Upper lobe of left lung (tissue), 6 donors: ENCODE measurements at regions not wholly inside any gene's neighbourhood (a gene's known extent, or its start where the extent isn't known, plus 50 kb on each side); places are given as distances from the start of the nearest gene placed in this dataset.

Source experiments
- ATAC-seq, 2 donors: fragments of 200-7000 bp; cut with Tn5 transposase; one replicate each; pipeline ENCODE4 v1.9.1; 2022; ENCODE audit warnings: mild to moderate bottlenecking in 2 of 2, moderate library complexity in 2 of 2; ENCODE audit not compliant: low FRiP score in 2 of 2
- DNase-seq, 2 donors: peaks; one replicate each; pipeline ENCODE4 v3.0.0-alpha.2; 2019 to 2020
- H3K27ac ChIP-seq, 4 donors: fragments of 200-600 bp; sonication (generic); one replicate each; pipeline ENCODE4 v1.5.1; 2016 to 2019
- H3K27me3 ChIP-seq, 4 donors: fragments of 200-600 bp; sonication (generic); one replicate each; pipeline ENCODE4 v1.5.1; 2017 to 2019
- H3K36me3 ChIP-seq, 4 donors: fragments of 200-600 bp; sonication (generic); one replicate each; pipeline ENCODE4 v1.5.1; 2016 to 2019
- H3K4me1 ChIP-seq, 4 donors: fragments of 200-600 bp; sonication (generic); one replicate each; pipeline ENCODE4 v1.5.1; 2018 to 2019
- H3K4me3 ChIP-seq, 4 donors: fragments of 200-600 bp; sonication (generic); one replicate each; pipeline ENCODE4 v1.5.1; 2017 to 2019; ENCODE audit warnings: mild to moderate bottlenecking in 2 of 4, moderate library complexity in 1 of 4
- H3K9me3 ChIP-seq, 4 donors: fragments of 200-600 bp; sonication (generic); one replicate each; pipeline ENCODE4 v1.5.1; 2018 to 2019
- EP300 ChIP-seq, 4 donors: sonication (generic); formaldehyde crosslinking; IDR thresholded peaks; one replicate each; pipeline ENCODE4 v1.5.1; 2017; ENCODE audit warnings: antibody characterized with exemption in 4 of 4, control low read depth in 2 of 4
- POLR2A ChIP-seq, 4 donors: fragments of 450-650 bp; IDR thresholded peaks; one replicate each; pipeline ENCODE4 v1.5.1; 2016 to 2017; ENCODE audit warnings: antibody characterized with exemption in 4 of 4, mild to moderate bottlenecking in 2 of 4
- POLR2AphosphoS5 ChIP-seq, 2 donors: sonication (generic); formaldehyde crosslinking; IDR thresholded peaks; one replicate each; pipeline ENCODE4 v1.5.1; 2017; ENCODE audit warnings: antibody characterized with exemption in 2 of 2
- WGBS, 2 donors: methylation state at CpG; one replicate each; pipeline ENCODE4 v1.1.5; 2017 to 2018; 5-methylcytosine and 5-hydroxymethylcytosine counted together
- TF ChIP-seq, protein P1 (sequence below), 6 experiments: fragments of 450-650 bp in 4 of 6; fragments of 200-600 bp in 2 of 6; sonication (generic) in 2 of 6; IDR thresholded peaks; one replicate each; pipeline ENCODE4 v1.5.1; 2016 to 2019; ENCODE audit warnings: antibody characterized with exemption in 6 of 6
- donor health status: DM: no; HTN: no; CAD: no; lungs with moderate emphysema.
- donor health status: DM: no; HTN: yes; CAD: no; lungs with severe emphysema.

DNA sequence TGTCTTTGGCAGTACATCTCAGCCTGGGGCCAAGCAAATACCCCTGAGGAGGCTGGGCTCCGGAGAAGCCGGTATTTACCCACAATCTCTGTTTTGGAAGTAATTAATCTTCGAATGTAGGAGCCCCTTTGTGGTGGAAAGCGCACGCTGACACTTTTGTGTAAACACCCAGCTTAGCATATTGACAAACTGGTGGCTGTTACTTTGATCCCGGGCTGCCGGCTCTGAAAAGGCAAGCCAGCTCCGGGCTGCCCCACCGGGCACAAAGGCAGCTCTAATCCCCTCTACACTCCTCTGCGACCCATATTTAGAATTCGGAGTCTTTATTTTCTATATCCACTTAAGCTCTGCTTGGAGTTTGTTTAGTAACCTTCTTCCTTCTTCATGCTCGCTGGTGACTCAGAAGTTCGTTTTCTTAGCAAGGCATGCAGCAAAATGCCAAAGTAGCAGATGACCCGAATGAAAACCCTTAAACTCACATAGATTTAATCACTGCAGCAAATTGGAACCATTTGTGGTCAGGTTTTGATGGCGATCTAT lies 144.0 kb upstream of the IRX3 start:
- Histone ChIP-seq H3K27me3 (no peaks in the 10 kb centered on the region), H3K9me3 (no peaks in the 10 kb centered on the region), H3K4me1 (peaks cover 0 to 17% (median 0%) of the 10 kb centered on the region in 4 donors), H3K4me3 (no peak overlapping the region), H3K36me3 (no peaks in the 10 kb centered on the region), H3K27ac (peak overlapping the region in 3 of 4 donors; percentile 27 to 75 (median 46))
- DNase-seq (no peak), ATAC-seq (no peak)
- TF ChIP-seq EP300 (IDR thresholded peaks at IDR 0.05) = no peak
- TF ChIP-seq, protein P1, sequence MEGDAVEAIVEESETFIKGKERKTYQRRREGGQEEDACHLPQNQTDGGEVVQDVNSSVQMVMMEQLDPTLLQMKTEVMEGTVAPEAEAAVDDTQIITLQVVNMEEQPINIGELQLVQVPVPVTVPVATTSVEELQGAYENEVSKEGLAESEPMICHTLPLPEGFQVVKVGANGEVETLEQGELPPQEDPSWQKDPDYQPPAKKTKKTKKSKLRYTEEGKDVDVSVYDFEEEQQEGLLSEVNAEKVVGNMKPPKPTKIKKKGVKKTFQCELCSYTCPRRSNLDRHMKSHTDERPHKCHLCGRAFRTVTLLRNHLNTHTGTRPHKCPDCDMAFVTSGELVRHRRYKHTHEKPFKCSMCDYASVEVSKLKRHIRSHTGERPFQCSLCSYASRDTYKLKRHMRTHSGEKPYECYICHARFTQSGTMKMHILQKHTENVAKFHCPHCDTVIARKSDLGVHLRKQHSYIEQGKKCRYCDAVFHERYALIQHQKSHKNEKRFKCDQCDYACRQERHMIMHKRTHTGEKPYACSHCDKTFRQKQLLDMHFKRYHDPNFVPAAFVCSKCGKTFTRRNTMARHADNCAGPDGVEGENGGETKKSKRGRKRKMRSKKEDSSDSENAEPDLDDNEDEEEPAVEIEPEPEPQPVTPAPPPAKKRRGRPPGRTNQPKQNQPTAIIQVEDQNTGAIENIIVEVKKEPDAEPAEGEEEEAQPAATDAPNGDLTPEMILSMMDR (IDR thresholded peaks at IDR 0.05) = no peak
- no peak for TF ChIP-seq POLR2A (IDR thresholded peaks at IDR 0.05)
- no peak for TF ChIP-seq POLR2AphosphoS5 (IDR thresholded peaks at IDR 0.05)
- 6% methylated on average over 14 to 15 of the region's 15 CpGs for WGBS, 2 donors

DNA sequence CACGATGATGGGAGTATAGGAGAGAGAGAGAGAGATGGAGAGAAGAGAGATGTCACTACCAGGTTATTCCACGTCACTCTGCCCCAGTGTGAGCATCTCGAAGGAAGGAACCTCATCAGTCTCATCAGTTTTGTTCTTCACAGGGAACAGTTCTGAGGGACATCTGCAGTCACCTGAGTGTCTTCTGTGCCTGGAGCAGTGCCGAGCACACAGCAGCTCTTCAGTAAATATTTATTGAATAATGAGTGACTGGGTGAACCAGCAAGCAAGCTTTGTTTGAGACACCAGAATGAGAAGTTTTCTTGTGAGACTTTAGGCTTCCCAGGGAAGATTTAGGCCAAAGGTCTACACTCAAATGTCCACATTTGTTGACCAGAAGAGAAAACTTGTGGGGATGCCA lies 142.4 kb upstream of the IRX3 start:
- no peaks in the 10 kb centered on the region for H3K27me3 ChIP-seq
- no peak overlapping the region for H3K4me3 ChIP-seq
- H3K9me3 ChIP-seq = no peaks in the 10 kb centered on the region
- no peaks in the 10 kb centered on the region for H3K36me3 ChIP-seq
- peak overlapping the region in 2 of 4 donors; percentile 27 to 75 for H3K27ac ChIP-seq
- peaks cover 0 to 28% (median 0%) of the 10 kb centered on the region in 4 donors for H3K4me1 ChIP-seq
- WGBS, 2 donors = 75 to 76% methylated on average over 4 of the region's 4 CpGs
- no peak for ATAC-seq
- DNase-seq = no peak
- no peak for TF ChIP-seq POLR2AphosphoS5 (IDR thresholded peaks at IDR 0.05)
- TF ChIP-seq, protein P1 (IDR thresholded peaks at IDR 0.05) = no peak
- no peak for TF ChIP-seq EP300 (IDR thresholded peaks at IDR 0.05)
- TF ChIP-seq POLR2A (IDR thresholded peaks at IDR 0.05) = no peak

DNA sequence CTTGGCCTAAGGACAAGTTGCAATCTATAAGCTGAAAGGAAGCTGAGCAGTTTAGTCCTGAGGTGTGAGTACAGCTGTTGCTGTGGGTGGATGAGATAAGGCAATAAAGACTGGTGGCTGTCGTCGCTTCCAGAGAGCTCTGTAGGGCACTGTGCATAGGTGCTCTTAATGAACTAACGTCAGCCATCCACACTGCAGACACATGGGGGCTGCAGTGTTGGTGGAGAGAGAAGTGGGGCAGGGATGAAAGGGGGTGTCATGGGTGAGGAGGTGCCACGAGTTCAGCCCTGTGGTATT lies 139.9 kb upstream of the IRX3 start:
- Histone ChIP-seq H3K36me3 (no peaks in the 10 kb centered on the region), H3K27ac (peak overlapping the region in 2 of 4 donors; percentile 42 to 73), H3K4me3 (no peak overlapping the region), H3K4me1 (peaks cover 0 to 33% (median 4%) of the 10 kb centered on the region in 4 donors), H3K9me3 (no peaks in the 10 kb centered on the region), H3K27me3 (no peaks in the 10 kb centered on the region)
- DNase-seq = no peak
- no peak for ATAC-seq
- TF ChIP-seq POLR2A (IDR thresholded peaks at IDR 0.05) = no peak
- TF ChIP-seq, protein P1 (IDR thresholded peaks at IDR 0.05) = no peak
- TF ChIP-seq POLR2AphosphoS5 (IDR thresholded peaks at IDR 0.05) = no peak
- no peak for TF ChIP-seq EP300 (IDR thresholded peaks at IDR 0.05)
- 66% methylated on average over 4 of the region's 4 CpGs for WGBS, 2 donors

DNA sequence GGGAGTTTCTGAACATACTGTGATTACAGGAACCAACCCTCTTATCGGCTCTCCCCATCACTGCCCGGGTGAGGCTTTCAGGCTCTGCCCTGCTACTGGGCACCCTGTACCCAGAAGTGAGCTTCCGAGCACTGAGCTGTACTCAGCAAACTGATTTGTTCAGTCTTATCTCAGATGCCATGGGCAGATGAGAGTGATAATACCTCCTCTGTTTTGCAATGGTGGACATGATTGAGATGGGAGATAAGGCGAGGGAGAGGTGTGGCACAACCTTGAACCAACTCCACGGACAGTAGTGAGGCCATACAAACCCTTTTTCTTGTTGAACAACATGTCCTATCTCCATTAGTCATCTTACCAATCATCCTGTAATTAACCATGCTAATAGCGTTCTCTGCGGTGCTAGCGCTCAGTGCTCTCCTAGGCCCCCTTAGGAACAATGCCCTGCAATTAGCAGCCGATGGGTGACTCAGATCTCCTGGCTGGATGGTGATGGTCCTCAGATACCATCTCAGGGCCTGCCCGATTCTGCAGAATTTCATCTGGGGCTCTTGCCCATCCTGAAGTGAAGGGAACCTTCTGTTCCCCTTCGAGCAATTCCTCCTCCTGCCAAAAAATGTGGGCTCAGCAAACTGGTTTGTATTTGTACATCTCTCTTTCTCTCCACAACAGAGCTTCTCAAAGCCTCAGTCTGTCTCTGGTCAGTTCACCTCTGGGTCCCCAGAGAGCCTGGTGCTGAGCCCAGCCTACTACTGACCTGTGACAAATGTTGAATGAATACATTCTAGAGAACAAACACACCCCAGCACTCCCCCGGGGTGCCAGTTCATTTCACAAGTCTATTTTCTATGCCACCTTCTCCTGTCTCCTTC lies 139.3 kb upstream of the IRX3 start:
- ATAC-seq (no peak), DNase-seq (no peak)
- 69 to 73% methylated on average over 12 of the region's 12 CpGs for WGBS, 2 donors
- H3K36me3 ChIP-seq = no peaks in the 10 kb centered on the region
- TF ChIP-seq, protein P1 (IDR thresholded peaks at IDR 0.05) = no peak
- TF ChIP-seq POLR2AphosphoS5 (IDR thresholded peaks at IDR 0.05) = no peak
- TF ChIP-seq EP300 (IDR thresholded peaks at IDR 0.05) = no peak
- no peak for TF ChIP-seq POLR2A (IDR thresholded peaks at IDR 0.05)
- H3K4me1 ChIP-seq = peaks cover 0 to 29% (median 4%) of the 10 kb centered on the region in 4 donors
- no peak overlapping the region for H3K4me3 ChIP-seq
- H3K27me3 ChIP-seq = no peaks in the 10 kb centered on the region
- H3K27ac ChIP-seq = peak overlapping the region in 2 of 4 donors; percentile 42 to 73
- H3K9me3 ChIP-seq = no peaks in the 10 kb centered on the region
